ENCODE measurements at regions not wholly inside any gene's neighbourhood (a gene's known extent, or its start where the extent isn't known, plus 50 kb on each side); places are given as distances from the start of the nearest gene placed in this dataset.

GRCh38 chr6:105568751-105569150 lies 165.9 kb upstream of the PREP start:
- DNase-seq, result no peak

- DNase-seq, result no peak
Observed at GRCh38 chr6:105568142-105568541, 165.3 kb upstream of the PREP start.

GRCh38 chr6:105567140-105567539 lies 164.3 kb upstream of the PREP start:
- no peak for DNase-seq

GRCh38 chr6:105566503-105566902 lies 163.6 kb upstream of the PREP start:
- DNase-seq, result no peak

- no peak for DNase-seq
Observed at GRCh38 chr6:105564121-105564902, 161.4 kb upstream of the PREP start.

- no peak for DNase-seq
Observed at GRCh38 chr6:105562027-105562426, 159.1 kb upstream of the PREP start.

DNA sequence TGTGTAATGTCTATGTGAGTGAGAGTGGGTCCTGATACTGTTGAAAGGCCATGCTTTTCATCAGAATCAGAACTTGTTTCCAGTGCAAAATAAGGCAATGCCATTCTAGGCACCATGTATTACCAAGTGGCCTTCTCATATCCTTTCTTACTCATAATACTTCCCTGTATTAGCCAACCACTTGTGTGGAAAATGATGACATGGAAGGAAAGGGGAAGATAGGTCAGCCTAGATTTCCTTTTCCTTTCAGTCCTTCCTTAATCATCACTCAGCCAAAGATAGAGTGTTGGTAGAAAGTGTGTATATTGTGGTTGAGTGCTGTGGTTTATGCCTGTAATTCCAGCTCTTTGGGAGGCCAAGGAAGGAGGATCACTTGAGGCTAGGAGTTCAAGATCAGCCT lies 158.6 kb upstream of the PREP start:
- no peak for DNase-seq

- no peak for DNase-seq
Observed at GRCh38 chr6:105560611-105561066, 157.8 kb upstream of the PREP start.

DNA sequence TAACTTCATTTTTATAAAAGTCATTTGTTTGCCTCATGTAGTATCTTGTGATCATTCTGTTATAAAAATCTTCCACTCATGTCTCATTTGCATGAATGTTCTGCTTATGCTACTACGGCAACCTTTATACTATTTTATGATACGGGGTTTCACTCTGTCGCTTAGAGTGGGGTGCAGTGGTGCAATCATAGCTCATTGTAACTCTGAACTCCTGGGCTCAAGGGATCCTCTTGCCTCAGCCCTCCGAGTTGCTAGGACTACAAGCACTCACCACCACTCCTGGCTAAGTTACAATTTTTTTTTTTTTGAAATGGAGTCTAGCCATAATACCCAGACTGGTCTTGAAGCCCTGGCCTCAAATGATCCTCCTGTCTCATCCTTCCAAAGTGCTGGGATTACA lies 154.4 kb upstream of the PREP start:
- no peak for DNase-seq

DNA sequence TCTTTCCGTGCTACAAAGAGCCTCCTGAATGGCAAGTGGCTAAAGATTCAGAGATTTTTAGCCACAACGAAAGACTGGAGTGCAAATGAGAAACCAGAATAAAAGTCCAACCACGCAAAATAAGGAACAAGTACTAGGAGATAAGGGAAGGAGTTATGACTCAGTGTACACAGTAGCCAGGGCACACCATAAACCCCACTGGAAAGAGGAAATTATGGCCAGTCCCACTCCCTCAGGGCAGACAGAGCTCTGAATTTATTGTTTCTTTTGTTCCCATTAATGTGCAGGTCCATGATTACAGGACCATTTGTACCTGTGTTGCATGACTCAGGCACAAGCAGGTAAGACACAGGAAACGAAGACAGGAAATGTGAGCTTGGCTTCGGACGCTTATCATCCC lies 150.3 kb upstream of the PREP start:
- DNase-seq, result no peak

- DNase-seq, result no peak
Observed at GRCh38 chr6:105550955-105551620, 148.2 kb upstream of the PREP start.

GRCh38 chr6:105546754-105547153 lies 143.9 kb upstream of the PREP start:
- DNase-seq, result no peak

DNA sequence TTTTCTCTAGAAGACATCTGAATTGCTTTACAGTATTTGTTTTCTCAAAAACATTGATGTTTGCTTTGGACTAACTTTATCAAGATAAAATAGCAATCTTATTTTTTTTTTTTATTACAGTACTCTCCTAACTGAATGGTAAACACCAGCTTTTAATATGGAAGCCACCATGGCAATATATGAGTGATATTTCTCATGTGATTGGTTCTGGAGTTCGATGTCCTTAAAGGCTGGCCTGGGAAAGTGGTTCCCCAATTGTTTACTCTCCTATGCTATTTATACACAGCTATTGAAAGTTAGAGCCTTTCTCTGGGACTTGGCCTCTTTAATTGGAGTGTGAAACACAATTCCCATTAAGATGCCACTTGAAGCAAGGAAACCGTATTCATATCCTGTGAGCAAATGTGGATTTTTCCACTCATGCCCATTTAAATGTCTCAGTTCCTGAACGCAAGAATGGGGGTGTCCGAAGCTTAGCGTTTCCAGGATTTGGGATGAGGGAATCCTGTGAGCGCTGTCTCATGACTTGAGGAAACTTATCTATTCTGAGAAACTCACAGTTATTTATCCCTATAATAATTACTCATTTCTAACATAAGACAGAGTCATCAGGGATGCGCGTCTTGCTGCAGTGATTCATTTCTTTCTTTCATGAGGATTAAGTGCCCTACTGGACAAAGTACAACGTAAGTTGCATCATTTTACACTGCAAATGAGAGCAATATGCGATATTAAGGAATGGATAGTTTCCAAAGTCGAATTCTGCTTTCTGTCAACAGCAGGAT lies 143.3 kb upstream of the PREP start:
- no peak for DNase-seq

DNA sequence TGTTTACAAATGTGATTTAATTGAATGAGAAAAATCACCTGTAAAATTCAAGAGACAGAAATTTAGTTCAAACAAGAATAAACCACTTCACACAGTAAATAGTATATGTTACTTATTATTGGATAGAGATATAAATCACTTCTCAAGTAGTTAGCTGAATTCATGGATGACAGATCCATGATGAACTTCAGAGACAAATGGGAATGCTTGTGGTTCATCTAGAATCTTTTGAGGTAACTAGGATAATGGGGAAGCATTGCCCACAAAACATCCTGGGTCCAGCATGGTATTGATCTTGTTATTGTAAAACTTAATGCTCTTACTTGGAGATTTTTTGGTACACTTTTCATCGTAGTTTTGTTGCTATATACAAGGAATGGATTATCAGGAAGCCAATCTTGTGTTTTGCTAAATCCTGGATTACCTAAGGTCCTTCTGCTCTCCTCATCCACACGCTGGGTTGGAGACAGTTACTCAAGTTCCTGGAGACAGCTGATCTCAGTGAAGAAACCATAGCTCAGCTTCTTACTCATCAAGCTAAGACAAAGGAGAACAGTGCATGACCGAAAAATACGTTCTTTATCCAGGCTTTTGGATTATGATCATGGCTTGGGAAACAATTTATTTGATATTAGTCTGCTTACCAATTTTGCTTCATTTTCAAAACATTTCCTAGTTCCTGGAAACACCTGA lies 142.5 kb upstream of the PREP start:
- DNase-seq, result no peak

DNA sequence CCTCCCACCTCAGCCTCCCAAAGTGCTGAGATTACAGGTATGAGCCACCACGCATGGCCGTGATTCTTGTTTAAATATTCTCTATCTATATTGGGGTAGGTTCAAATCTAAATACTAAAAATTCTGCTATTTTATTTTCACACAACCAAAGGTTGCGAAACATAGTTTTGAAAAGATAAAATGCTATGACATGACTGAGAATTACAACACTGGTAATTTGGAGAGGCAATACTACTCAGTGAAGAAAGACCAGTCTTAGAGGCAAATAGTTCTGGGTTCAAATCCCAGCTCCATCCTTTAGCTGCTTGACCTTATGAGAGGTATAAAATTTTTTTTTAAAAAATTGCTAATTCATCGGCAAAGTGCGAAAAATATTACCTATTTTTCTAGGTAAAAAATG lies 137.0 kb upstream of the PREP start:
- no peak for DNase-seq

DNA sequence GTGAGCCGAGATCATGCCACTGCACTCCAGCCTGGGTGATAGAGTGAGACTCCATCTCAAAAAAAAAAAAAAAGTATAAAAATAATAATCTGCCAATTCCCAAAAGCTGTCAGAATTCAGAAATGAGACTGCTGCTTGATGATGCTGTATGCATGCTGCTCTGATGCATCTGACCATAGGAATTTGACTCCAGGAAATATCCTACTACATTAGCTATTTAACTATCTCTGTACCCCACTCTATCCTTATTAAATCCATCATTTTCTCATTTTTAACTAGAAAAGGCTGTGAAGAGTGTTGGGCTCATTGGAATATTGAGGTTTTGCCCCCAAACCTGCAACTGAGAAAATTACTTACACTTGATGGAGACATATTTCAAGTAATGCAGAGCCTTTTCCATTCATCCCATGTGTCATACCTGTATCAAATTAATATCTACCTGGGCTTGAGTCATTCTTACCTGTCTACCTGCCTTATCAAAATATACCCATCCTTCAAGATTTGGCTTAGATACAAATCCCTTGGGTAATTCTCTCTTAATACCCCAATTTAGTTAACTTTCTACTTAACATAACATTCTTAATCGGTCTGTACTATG lies 135.2 kb upstream of the PREP start:
- no peak for DNase-seq

DNA sequence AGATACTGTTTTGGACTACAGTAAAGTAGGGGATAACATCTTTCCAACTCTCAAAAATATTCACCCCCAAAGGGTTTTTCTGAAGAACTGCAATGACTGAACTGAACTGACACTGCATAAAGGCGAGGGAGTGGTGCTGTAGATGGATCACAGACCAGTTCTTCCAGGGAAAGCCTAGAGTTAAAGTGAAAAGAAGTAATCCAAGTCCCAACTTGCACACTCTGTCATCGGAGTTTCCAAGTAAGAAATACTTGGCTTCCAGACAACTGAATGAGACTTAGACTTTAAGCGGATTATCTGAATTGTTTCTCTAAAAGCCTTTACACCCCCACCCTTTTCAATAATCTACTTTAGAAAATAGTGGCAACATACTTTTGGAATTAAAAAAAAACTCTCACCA lies 134.1 kb upstream of the PREP start:
- DNase-seq, result no peak

DNA sequence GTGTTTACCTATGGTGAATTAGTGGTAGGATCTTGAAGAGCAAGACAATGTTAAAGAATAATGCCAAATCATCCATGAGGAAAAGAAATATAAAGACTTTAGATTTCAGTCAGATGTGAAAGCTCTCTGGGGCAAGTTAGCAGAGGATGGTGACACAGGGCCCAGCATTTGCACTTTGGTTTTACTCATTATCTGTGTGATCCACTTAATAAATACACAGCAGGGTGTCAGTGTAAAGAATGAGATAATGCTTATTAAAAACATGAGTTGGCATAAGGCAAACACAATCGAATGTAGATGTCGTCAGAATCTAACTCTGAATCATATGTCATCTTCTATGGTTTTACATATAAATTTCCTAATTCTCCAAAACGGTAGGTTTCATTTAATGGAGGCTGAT lies 130.4 kb upstream of the PREP start:
- no peak for DNase-seq

- no peak for DNase-seq
Observed at GRCh38 chr6:105526225-105526872, 123.5 kb upstream of the PREP start.

DNA sequence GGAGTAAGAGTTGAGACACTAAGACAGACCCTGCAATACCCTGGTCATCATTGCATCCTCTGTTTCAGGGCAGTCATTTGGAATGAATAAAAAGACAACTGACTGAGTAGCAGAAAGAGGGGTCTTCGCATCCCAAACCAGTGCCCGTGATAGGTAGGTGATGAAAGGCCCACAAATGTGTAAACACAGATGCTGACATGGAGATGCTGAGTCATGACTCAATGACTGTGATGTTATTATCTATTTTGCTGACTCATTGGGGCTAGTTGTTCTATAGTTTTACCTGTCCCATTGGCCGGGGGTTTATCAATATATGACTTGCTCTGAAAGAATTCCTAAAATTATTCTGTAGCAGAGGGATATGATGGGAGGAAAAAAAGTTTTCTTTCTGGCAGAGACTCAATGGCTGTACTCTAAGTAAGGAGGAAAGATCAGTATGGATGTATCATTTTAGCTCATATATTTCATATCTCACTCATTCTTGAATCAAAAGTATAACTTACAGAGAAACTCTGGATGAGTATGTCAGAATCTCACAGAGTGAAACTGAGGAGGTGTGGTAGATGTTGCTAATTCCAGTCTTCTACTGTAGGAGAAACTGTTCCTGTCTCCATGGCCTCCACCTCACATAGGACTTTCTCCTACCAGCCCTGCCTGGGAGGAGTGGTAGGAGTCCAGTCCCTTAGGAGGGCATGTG lies 119.9 kb upstream of the PREP start:
- DNase-seq, result no peak

DNA sequence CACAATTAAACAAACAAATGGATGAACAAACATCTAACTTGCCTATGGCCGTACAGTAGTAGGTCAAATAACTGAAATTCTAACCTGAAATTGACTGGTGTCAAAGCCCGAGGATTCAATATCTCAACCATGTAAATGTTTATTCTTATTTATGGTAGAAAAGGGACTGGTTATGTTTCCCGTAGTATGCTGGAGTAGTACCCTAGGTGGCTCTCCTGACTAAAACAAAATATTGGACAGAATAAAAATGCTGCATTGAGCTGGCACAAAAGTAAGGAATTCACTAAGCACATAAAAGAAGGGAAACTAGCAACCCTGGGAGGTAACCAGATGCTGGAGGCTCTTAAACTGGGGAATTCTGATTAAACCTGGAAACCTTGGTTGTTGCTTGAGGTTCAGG lies 117.1 kb upstream of the PREP start:
- DNase-seq, result no peak
